Nephron progenitor cell (in vitro differentiated cells): ENCODE measurements at regions not wholly inside any gene's neighbourhood (a gene's known extent, or its start where the extent isn't known, plus 50 kb on each side); places are given as distances from the start of the nearest gene placed in this dataset.
"Not testable (repeated sequence)": the region's sequence is repeated elsewhere in the genome, so short reads cannot be mapped to it uniquely, and the experiment has no call there.

Source experiments
- DNase-seq: peaks from one replicate; pipeline ENCODE4 v3.0.0; 2021
- H3K27ac Mint-ChIP-seq: 2 replicates; pipeline ENCODE4 v1.8.0; 2021; ENCODE audit warnings: mild to moderate bottlenecking, moderate library complexity, mixed read lengths
- H3K27me3 Mint-ChIP-seq: 2 replicates; pipeline ENCODE4 v1.8.0; 2021; ENCODE audit warnings: mild to moderate bottlenecking, low read depth, mixed read lengths; ENCODE audit not compliant: poor library complexity
- H3K36me3 Mint-ChIP-seq: 2 replicates; pipeline ENCODE4 v1.8.0; 2021; ENCODE audit warnings: low read depth, mixed read lengths
- H3K4me1 Mint-ChIP-seq: 2 replicates; pipeline ENCODE4 v1.8.0; 2021; ENCODE audit warnings: mixed read lengths
- H3K4me3 Mint-ChIP-seq: 2 replicates; pipeline ENCODE4 v1.8.0; 2021; ENCODE audit warnings: mild to moderate bottlenecking, moderate library complexity, mixed read lengths
- H3K9me3 Mint-ChIP-seq: 2 replicates; pipeline ENCODE4 v1.8.0; 2021; ENCODE audit warnings: mild to moderate bottlenecking, moderate library complexity, mixed read lengths
- CTCF ChIP-seq: fragments of 200-600 bp; sonication (generic); IDR thresholded peaks from 2 replicates; pipeline ENCODE4 v1.5.0; 2021; ENCODE audit warnings: antibody characterized with exemption

GRCh38 chr20:4470375-4470774 is 215.9 kb upstream of the PRNP start:
- Mint-ChIP-seq H3K4me3 (no peak overlapping the region), H3K27ac (no peak overlapping the region), H3K27me3 (peaks cover 6% of the 10 kb centered on the region), H3K36me3 (no peaks in the 10 kb centered on the region), H3K4me1 (peaks cover 10% of the 10 kb centered on the region), H3K9me3 (no peaks in the 10 kb centered on the region)
- DNase-seq = no peak
- no peak for TF ChIP-seq CTCF

GRCh38 chr20:4469910-4470309 is 216.3 kb upstream of the PRNP start:
- Mint-ChIP-seq H3K9me3 (no peaks in the 10 kb centered on the region), H3K36me3 (no peaks in the 10 kb centered on the region), H3K4me1 (peaks cover 15% of the 10 kb centered on the region), H3K4me3 (no peak overlapping the region), H3K27me3 (peaks cover 6% of the 10 kb centered on the region), H3K27ac (no peak overlapping the region)
- DNase-seq = no peak
- no peak for TF ChIP-seq CTCF

GRCh38 chr20:4468114-4468513 is 218.1 kb upstream of the PRNP start:
- peaks cover 16% of the 10 kb centered on the region for H3K4me1 Mint-ChIP-seq
- no peaks in the 10 kb centered on the region for H3K36me3 Mint-ChIP-seq
- TF ChIP-seq CTCF = no peak
- no peak for DNase-seq
- peaks cover 6% of the 10 kb centered on the region for H3K27me3 Mint-ChIP-seq
- H3K9me3 Mint-ChIP-seq = no peaks in the 10 kb centered on the region
- no peak overlapping the region for H3K27ac Mint-ChIP-seq
- H3K4me3 Mint-ChIP-seq = no peak overlapping the region

GRCh38 chr20:4465855-4466545 is 216.9 kb upstream of the ADRA1D start:
- H3K4me3 Mint-ChIP-seq = no peak overlapping the region
- H3K9me3 Mint-ChIP-seq = no peaks in the 10 kb centered on the region
- no peak for DNase-seq
- peak overlapping the region; percentile 6 for H3K27ac Mint-ChIP-seq
- H3K36me3 Mint-ChIP-seq = no peaks in the 10 kb centered on the region
- no peaks in the 10 kb centered on the region for H3K27me3 Mint-ChIP-seq
- no peak for TF ChIP-seq CTCF
- peaks cover 16% of the 10 kb centered on the region for H3K4me1 Mint-ChIP-seq

- Mint-ChIP-seq H3K4me1 (peaks cover 16% of the 10 kb centered on the region), H3K4me3 (no peak overlapping the region), H3K36me3 (no peaks in the 10 kb centered on the region), H3K27ac (peak overlapping the region; percentile 6), H3K27me3 (no peaks in the 10 kb centered on the region), H3K9me3 (no peaks in the 10 kb centered on the region)
- TF ChIP-seq CTCF = no peak
- DNase-seq = peak; percentile 16
Observed at GRCh38 chr20:4465212-4465611, 216.1 kb upstream of the ADRA1D start.

- peaks cover 18% of the 10 kb centered on the region for H3K4me1 Mint-ChIP-seq
- DNase-seq, H3K27me3 Mint-ChIP-seq, H3K9me3 Mint-ChIP-seq, H3K4me3 Mint-ChIP-seq, H3K36me3 Mint-ChIP-seq: not testable (repeated sequence)
- H3K27ac Mint-ChIP-seq = peak overlapping the region; percentile 44
Observed at GRCh38 chr20:4462801-4463200, 213.7 kb upstream of the ADRA1D start.
